Fibroblast of lung (primary cell): ENCODE measurements at regions not wholly inside any gene's neighbourhood (a gene's known extent, or its start where the extent isn't known, plus 50 kb on each side); places are given as distances from the start of the nearest gene placed in this dataset.

Experiments
- DNase-seq, 2 donors: peaks; one replicate each; pipeline versions ENCODE4 v3.0.0 to v3.0.0-alpha.2; 2010; ENCODE audit warnings: low read depth in 2 of 2
- H2AFZ ChIP-seq: 2 replicates; pipeline ENCODE4 v1.5.1; 2012; ENCODE audit warnings: low read length, control low read depth, inconsistent platforms
- H3K27ac ChIP-seq: 2 replicates; pipeline ENCODE4 v1.5.1; 2011; ENCODE audit warnings: low read length, control low read depth; ENCODE audit not compliant: insufficient read depth
- H3K27me3 ChIP-seq: 2 replicates; pipeline ENCODE4 v1.5.1; 2011; ENCODE audit warnings: mild to moderate bottlenecking, low read length; ENCODE audit not compliant: control insufficient read depth, insufficient read depth
- H3K36me3 ChIP-seq: 2 replicates; pipeline ENCODE4 v1.5.1; 2011; ENCODE audit warnings: low read length; ENCODE audit not compliant: control insufficient read depth, insufficient read depth
- H3K4me1 ChIP-seq: 2 replicates; pipeline ENCODE4 v1.5.1; 2011; ENCODE audit warnings: low read length; ENCODE audit not compliant: control insufficient read depth, insufficient read depth; ENCODE audit errors: extremely low read depth
- H3K4me2 ChIP-seq: 2 replicates; pipeline ENCODE4 v1.5.1; 2011; ENCODE audit warnings: low read length, control low read depth; ENCODE audit not compliant: insufficient read depth; ENCODE audit errors: extremely low read depth
- H3K4me3 ChIP-seq, 4 experiments: fragments of 200-600 bp in 1 of 4; sonication (generic) in 1 of 4; replicated peaks in 1 of 4; 2 replicates each; pipeline ENCODE4 v1.5.1; 2011 to 2016; ENCODE audit warnings: low read length in 4 of 4, low read depth in 3 of 4, mild to moderate bottlenecking in 3 of 4, control low read depth in 2 of 4, inconsistent platforms in 1 of 4, mixed read lengths in 1 of 4; ENCODE audit not compliant: insufficient read depth in 1 of 4; ENCODE audit errors: control extremely low read depth in 1 of 4
- H3K79me2 ChIP-seq: 2 replicates; pipeline ENCODE4 v1.5.1; 2012; ENCODE audit warnings: mild to moderate bottlenecking, low read length, inconsistent platforms; ENCODE audit not compliant: control insufficient read depth, insufficient read depth
- H3K9ac ChIP-seq: 2 replicates; pipeline ENCODE4 v1.5.1; 2011; ENCODE audit warnings: mild to moderate bottlenecking, low read length, control low read depth; ENCODE audit not compliant: insufficient read depth
- H3K9me3 ChIP-seq: 2 replicates; pipeline ENCODE4 v1.5.1; 2012; ENCODE audit warnings: low read depth, low read length; ENCODE audit not compliant: control insufficient read depth, insufficient read depth
- H4K20me1 ChIP-seq: 2 replicates; pipeline ENCODE4 v1.5.1; 2011; ENCODE audit warnings: low read length; ENCODE audit not compliant: control insufficient read depth, insufficient read depth; ENCODE audit errors: extremely low read depth
- EZH2 ChIP-seq: IDR thresholded peaks from 2 replicates; pipeline ENCODE4 v1.5.1; 2012; ENCODE audit warnings: low read length, control low read depth, mild to moderate bottlenecking; ENCODE audit errors: missing control alignments
- TF ChIP-seq, protein P1 (sequence below), 2 donors: IDR thresholded peaks in 1 of 2; conservative IDR thresholded peaks in 1 of 2; 1 replicate in 1 of 2; 2 replicates in 1 of 2; pipeline ENCODE4 v1.5.1; 2011 to 2012; ENCODE audit warnings: low read length in 2 of 2, control low read depth in 1 of 2, inconsistent platforms in 1 of 2, low read depth in 1 of 2, mild to moderate bottlenecking in 1 of 2

GRCh38 chr3:79866162-79866561 is 98.4 kb upstream of the ROBO1 start:
- DNase-seq = no peak
- Histone ChIP-seq H3K4me3 (no peak overlapping the region), H3K27ac (no peak overlapping the region), H3K27me3 (no peaks in the 10 kb centered on the region), H3K79me2 (no peaks in the 10 kb centered on the region), H3K9ac (no peak overlapping the region), H3K9me3 (no peaks in the 10 kb centered on the region), H3K4me1 (no peaks in the 10 kb centered on the region), H3K4me2 (no peak overlapping the region), H4K20me1 (no peaks in the 10 kb centered on the region), H2AFZ (no peak overlapping the region), H3K36me3 (no peaks in the 10 kb centered on the region)
- TF ChIP-seq EZH2 = no peak
- TF ChIP-seq, protein P1, sequence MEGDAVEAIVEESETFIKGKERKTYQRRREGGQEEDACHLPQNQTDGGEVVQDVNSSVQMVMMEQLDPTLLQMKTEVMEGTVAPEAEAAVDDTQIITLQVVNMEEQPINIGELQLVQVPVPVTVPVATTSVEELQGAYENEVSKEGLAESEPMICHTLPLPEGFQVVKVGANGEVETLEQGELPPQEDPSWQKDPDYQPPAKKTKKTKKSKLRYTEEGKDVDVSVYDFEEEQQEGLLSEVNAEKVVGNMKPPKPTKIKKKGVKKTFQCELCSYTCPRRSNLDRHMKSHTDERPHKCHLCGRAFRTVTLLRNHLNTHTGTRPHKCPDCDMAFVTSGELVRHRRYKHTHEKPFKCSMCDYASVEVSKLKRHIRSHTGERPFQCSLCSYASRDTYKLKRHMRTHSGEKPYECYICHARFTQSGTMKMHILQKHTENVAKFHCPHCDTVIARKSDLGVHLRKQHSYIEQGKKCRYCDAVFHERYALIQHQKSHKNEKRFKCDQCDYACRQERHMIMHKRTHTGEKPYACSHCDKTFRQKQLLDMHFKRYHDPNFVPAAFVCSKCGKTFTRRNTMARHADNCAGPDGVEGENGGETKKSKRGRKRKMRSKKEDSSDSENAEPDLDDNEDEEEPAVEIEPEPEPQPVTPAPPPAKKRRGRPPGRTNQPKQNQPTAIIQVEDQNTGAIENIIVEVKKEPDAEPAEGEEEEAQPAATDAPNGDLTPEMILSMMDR (conservative IDR thresholded peaks at IDR 0.05 in 1 of 2, IDR thresholded peaks at IDR 0.05 in 1 of 2; ENCODE audit: low read depth in 1 of 2, low read length in 2 of 2) = no peak

DNA sequence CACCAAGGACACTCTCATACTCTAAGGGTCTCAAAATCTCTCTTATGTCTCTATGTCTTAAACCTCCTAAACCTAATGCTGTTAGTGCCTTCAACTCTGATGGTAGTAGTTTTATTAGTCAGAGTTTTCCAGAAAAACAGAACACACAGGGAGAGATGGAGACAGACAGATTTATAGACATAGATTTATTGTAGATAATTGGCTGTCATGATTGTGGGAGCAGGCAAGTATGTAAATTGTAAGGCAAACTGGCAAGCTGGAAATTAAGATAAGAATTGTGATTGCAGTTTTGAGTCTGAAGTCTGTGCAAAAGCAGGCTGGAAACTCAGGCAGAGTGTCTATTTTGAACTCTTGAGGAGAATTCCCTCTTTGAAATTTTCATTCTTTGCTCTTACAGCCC is 96.3 kb upstream of the ROBO1 start:
- Histone ChIP-seq H3K9ac (no peak overlapping the region), H3K4me2 (no peak overlapping the region), H3K9me3 (no peaks in the 10 kb centered on the region), H3K27ac (no peak overlapping the region), H3K36me3 (no peaks in the 10 kb centered on the region), H4K20me1 (no peaks in the 10 kb centered on the region), H3K4me1 (no peaks in the 10 kb centered on the region), H3K4me3 (no peak overlapping the region), H3K79me2 (no peaks in the 10 kb centered on the region), H3K27me3 (no peaks in the 10 kb centered on the region), H2AFZ (no peak overlapping the region)
- TF ChIP-seq, protein P1 (conservative IDR thresholded peaks at IDR 0.05 in 1 of 2, IDR thresholded peaks at IDR 0.05 in 1 of 2; ENCODE audit: low read depth in 1 of 2, low read length in 2 of 2) = no peak
- TF ChIP-seq EZH2 = no peak
- no peak for DNase-seq

DNA sequence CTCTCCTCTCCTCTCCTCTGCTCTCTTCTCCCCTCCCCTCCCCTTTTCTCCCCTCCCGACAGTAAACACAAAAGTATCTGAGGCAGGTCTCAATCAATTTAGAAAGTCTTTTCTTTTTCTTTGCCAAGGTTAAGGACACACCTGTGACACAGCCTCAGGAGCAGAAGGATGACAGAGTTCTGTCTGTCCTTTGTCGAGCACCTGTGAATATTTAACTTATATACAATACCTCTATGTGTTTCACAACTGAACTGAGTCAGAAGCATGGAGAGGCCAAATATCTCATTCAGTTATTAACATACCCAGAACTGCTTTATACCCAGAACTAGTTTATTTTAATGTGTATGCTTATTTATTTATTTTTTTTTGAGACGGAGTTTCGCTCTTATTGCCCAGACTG is 81.1 kb upstream of the ROBO1 start:
- Histone ChIP-seq H3K79me2 (no peaks in the 10 kb centered on the region), H2AFZ (no peak overlapping the region), H3K4me3 (no peak overlapping the region), H3K9ac (no peak overlapping the region), H3K4me2 (no peak overlapping the region), H3K27ac (no peak overlapping the region), H3K36me3 (no peaks in the 10 kb centered on the region), H3K4me1 (no peaks in the 10 kb centered on the region), H3K9me3 (no peaks in the 10 kb centered on the region), H3K27me3 (no peaks in the 10 kb centered on the region), H4K20me1 (no peaks in the 10 kb centered on the region)
- DNase-seq = no peak
- no peak for TF ChIP-seq EZH2
- TF ChIP-seq, protein P1 (conservative IDR thresholded peaks at IDR 0.05 in 1 of 2, IDR thresholded peaks at IDR 0.05 in 1 of 2; ENCODE audit: low read depth in 1 of 2, low read length in 2 of 2) = no peak
